Stimulated activated CD4-positive, alpha-beta T cell treated with anti-CD3 and anti-CD28 coated beads, Interleukin-4, amount 100 ng/mL, for 48 hours (primary cell): ENCODE measurements at regions not wholly inside any gene's neighbourhood (a gene's known extent, or its start where the extent isn't known, plus 50 kb on each side); places are given as distances from the start of the nearest gene placed in this dataset.

Source experiments
- DNase-seq, 2 donors: peaks; one replicate each; pipeline ENCODE4 v3.0.0-alpha.2; 2020; ENCODE audit warnings: low read depth in 2 of 2

GRCh38 chr6:120632975-120633374 lies 701.3 kb downstream of the TBC1D32 start:
- no peak for DNase-seq

DNA sequence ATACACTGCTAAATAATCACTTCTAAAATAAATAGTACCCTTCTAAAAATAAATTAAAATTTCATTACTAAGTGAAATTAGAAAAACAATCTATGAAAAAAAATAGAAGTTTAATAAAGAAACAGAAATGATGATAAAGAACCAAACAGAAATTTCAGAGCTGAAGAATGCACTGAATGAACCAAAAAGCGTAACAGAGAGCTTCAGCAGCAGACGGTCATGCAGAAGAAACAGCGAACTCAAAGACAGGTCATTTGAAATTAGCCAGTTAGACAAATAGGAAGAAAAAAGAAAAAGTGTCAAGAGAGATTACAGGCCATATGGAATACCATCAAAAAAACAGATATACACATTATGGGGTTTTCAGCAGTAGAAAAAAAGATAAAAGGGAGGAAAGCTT lies 706.7 kb downstream of the TBC1D32 start:
- no peak for DNase-seq

DNA sequence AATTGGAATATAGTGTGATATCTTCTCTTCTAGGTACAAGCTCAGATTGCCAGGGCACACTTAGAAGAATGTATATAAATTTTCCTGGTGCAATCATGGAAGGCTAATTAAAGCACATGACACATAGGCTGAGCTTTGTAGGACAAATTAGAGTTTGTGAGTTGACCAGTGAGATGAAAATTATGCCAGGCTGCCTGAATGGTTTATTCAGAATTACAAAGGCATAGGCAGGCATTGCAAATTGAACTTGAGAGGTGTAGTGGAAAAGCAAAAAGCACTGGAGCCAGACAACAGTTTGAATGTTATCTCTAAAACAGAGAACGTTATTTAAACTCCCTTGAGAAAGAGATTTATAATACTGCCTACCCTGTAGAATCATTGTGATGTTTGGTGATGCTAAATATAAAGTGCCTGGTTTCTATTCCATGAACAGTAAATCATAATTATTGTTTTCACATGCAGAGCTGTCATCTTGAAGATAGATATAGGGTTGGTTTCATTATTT lies 712.1 kb downstream of the TBC1D32 start:
- no peak for DNase-seq

DNA sequence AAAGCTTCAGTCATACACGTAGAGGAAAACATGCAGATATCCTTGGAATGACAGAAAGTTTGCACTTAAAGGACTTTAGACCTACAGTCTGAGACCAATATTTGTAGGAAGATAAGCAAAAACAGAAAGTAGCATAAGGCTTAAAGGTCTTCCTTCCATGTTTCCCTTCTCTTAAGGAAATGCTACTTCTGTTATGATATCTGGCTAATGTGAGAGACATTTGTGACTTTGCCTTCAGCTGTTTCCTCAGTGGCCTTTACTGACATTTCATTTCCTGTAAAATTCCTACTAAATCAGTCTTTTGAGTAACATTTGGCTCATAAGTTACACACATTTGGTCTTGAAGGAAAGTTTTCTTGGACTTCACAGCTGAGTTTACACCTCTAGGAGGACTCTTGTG lies 713.4 kb downstream of the TBC1D32 start:
- DNase-seq, result no peak

DNA sequence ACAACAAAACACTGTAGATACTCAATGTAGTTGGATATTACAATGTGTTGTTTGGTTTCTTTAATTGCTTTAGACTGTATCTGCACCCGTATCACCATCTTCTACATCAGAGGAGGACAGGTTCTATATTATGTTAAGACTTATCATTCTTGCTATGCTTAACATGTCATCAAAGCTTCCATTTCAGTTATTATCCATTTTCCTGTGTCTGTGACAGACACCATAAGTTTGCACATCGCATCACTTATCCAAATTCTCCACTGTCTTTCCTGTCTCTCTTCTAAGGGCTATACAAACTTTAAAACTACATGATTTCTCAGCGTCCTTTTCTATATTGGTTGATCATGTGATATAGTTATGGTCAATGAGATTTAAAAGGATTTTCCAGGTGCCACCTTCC lies 719.0 kb downstream of the TBC1D32 start:
- DNase-seq, result no peak

DNA sequence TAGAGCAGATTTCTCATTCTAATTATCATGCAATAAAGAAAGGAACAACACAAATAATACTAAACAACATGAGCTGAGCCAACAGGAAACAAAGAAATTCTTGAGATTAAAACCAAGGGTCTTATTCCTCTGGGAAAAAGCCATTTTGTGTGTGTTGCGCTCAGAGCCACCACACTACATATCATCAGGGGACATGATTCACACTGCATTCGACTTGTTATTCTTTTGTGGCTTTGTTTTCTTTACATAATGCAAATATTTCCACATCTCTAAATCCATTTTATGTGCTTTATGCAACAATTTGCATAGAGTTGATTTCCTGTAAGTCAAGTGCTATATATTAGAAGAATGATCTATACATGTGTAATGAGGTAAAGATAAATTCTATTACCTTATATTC lies 719.6 kb downstream of the TBC1D32 start:
- DNase-seq, result no peak

DNA sequence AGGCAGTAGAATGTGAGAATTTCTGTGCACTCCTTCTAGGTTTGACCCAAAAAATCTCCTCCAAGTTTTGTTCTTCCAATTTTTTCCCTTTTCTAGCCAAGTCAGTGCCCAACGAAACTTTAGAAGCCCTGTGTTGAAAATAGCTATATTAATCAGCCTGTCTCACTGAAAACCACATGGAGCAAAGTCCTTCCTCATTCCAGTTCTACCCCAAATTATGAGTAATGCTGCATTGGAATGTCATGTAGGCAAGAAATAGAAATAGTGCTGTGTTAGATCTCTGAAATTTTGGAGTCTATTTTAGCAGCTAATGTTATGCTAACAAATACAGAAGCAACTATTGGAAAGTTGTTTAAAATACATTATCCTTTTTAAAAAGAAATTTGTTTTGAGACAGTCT lies 725.5 kb downstream of the TBC1D32 start:
- DNase-seq, result no peak

DNA sequence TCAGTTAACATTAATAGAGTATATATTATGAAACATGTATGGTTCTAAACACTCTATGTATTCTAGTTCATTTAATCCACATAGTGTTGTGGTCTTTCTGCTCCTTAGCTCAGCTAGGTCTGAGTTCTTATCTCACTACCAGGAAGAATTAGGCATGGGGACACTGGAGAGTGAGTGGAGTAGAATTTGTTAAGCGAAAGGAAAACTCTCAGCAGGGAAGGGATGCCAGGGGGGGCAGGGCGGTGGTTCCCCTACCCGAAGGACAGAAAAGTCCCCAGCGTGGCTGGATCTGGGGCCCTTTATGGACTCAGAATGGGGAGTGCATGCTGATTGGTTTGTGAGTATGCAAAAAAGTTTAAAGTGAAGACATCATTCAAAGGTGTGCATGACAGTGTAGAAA lies 727.5 kb downstream of the TBC1D32 start:
- DNase-seq, result no peak

DNA sequence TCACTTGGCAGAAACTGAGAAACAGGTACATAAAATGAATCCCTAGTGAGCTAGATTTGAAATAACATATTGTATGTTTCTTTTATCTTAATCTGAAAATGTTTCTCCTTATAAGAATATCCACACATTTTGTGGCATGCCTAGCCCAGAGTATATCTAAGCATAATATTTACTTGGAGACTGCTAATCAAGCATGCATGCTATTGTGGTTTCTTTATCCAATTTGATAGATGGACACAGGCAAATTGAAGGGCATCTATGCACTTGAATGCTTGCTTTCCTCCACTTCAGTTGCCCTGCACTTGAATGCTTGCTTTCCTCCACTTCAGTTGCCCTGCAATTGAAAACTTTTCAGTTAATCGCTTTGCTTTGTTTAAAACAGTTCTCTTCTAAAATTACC lies 729.8 kb downstream of the TBC1D32 start:
- DNase-seq, result no peak

GRCh38 chr6:120590611-120591010 lies 743.7 kb downstream of the TBC1D32 start:
- DNase-seq, result no peak

DNA sequence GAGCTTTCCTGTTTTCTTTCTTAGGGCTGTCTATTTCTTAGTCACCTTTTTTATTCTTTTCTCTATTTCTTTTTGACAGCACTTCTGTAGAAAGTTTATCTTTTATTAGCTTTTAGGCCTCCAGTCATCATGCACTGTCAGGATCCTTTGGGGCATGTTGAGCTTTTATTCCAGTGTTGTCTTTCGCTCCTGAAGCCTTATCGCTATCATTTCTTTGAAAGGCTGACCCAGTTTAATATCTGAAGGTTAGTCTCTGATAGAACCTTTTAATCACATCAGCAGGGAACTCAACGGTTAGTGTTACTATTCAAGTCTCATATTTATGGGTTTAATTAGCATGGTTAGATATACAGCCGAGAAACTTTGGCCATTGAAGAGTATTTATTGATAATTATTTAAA lies 745.9 kb downstream of the TBC1D32 start:
- DNase-seq, result no peak

GRCh38 chr6:120587381-120587780 lies 746.9 kb downstream of the TBC1D32 start:
- no peak for DNase-seq

- no peak for DNase-seq
Observed at GRCh38 chr6:120584111-120584760, 750.0 kb downstream of the TBC1D32 start.

DNA sequence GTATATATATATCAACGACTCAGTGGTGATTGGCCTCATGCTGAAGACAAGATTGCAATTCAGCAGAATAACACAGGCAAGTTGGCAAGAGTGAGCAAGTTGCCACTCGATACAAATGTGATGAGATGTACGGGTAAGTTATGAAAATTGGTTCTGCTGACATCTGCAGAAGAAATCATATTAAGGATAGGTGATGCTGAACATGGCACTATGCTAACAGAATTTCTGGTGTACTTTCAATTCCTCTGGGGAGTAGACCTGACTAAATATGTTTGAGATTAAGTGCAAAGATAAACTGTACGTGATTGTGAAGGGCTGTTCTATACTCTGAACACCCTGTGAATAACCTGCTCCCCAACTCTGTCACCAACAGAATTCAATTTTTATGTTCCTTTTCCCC lies 758.2 kb downstream of the TBC1D32 start:
- DNase-seq, result no peak

- DNase-seq, result no peak
Observed at GRCh38 chr6:120569714-120570113, 764.6 kb downstream of the TBC1D32 start.

GRCh38 chr6:120564779-120565178 lies 769.5 kb downstream of the TBC1D32 start:
- no peak for DNase-seq

GRCh38 chr6:120558294-120558693 lies 776.0 kb downstream of the TBC1D32 start:
- no peak for DNase-seq

GRCh38 chr6:120557554-120557953 lies 776.7 kb downstream of the TBC1D32 start:
- no peak for DNase-seq

- DNase-seq, result no peak
Observed at GRCh38 chr6:120556491-120556890, 777.8 kb downstream of the TBC1D32 start.

- DNase-seq, result no peak
Observed at GRCh38 chr6:120553353-120553752, 780.9 kb downstream of the TBC1D32 start.

DNA sequence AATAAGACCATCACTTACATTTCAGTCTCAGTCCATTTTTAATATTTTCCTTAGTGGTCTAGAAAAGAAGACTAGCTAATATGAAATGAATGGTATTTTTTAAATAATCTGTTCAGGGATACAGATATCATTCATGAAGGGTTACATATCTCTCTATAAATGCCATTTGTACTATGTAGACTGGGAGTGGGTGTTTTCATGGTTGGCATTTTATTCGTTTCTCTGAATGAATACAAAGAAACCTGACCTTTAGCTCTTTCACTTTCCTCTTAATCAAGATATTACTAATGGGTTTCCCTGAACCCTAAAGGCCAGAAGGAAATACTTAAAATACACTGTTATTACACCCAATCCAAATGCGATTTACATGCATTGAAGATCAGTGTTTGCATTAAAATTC lies 788.9 kb downstream of the TBC1D32 start:
- DNase-seq, result no peak

DNA sequence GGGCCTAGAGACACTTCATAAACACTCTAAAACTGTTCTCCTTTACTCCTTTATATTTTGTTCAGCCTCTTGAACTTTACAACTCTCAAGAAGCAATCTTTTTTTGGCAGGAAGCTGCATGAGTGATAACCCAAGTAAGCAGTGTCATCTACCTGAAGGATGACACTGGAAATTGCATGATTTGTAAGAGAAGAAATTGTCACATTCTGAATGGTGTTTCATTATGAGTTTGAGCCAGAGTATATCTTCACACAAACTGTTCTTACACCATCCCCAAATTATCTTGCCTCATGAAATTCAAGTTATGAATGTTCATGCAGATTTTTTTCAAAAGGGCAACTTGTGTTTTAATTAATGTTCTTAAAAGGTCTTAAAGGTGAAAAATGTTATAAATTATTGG lies 799.3 kb downstream of the TBC1D32 start:
- no peak for DNase-seq

- DNase-seq, result no peak
Observed at GRCh38 chr6:120526576-120526975, 807.7 kb downstream of the TBC1D32 start.

DNA sequence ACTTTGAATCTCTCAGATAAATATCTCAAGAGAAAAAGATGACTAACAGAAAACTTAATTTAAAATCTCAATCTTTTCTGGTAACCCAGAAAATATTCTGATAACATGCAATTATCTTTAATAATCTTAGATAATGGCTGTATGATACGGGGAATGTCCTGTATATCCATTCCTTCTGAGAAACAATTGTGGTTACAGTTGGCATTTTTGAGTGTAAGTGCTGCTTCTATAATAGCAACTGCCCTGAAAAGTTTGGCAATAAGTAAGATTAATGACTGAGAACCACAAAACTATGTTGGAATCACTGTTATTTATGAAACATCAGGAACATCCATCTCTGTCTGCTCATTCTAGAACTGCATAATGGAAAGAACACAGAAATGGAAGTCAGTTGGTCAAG lies 819.7 kb downstream of the TBC1D32 start:
- DNase-seq, result no peak
